GM18505 (cell line): ENCODE measurements at regions not wholly inside any gene's neighbourhood (a gene's known extent, or its start where the extent isn't known, plus 50 kb on each side); places are given as distances from the start of the nearest gene placed in this dataset.

Experiments used
- ATAC-seq: cut with Tn5 transposase; IDR thresholded peaks from one replicate; pipeline ENCODE4 v1.9.1; 2021; ENCODE audit not compliant: unreplicated experiment
- POLR2A ChIP-seq: IDR thresholded peaks from 4 replicates; pipeline ENCODE4 v1.6.1; 2011; ENCODE audit warnings: borderline replicate concordance; ENCODE audit not compliant: insufficient read depth, insufficient read length; ENCODE audit errors: extremely low read depth

DNA sequence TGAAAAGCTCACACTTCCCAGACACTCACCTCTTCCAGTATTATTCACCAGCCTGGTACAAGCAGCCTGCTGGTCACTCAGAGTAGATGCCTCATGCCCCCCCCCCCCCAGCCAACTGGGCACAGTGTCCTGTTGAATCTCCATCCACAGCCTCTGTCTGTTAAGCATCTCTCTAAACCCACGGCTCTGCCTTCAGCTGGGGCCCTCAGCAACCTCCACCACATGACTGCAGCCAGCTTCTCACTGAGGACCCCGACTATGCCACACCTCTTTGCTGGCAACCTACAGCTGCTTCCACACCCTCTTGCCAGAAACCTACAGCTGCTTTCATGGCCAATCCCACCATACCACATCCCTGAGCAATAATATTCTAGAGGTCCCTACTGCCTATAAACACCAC is 113.1 kb downstream of the RHOU start:
- no peak for TF ChIP-seq POLR2A
- ATAC-seq, result no peak

DNA sequence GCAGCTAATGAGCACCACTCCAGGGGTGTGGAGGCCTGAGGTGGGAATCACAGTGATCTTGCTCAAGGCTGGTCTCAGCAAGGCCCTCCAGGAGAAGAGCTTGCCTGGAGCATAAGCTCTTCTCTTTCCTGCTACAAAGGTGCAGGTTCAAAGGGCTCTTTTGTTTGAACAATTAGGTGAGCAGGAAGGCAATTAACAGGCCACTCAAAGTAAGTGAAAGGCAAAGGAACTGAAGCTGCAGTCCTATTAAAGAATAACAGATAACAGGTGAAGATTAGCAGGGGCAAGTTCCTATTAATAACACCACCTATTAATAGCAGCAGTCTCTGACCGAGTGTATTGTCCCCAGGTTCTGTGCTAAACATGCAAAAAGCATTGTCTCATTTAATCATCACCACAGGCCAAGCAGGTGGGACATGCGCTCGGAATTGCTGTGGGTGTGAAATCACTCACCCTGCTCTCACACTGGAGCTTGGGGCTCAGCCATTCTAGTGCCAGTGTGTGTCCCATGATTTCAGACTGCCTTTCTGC is 113.8 kb downstream of the RHOU start:
- peak; percentile 42 for ATAC-seq
- TF ChIP-seq POLR2A, result no peak

DNA sequence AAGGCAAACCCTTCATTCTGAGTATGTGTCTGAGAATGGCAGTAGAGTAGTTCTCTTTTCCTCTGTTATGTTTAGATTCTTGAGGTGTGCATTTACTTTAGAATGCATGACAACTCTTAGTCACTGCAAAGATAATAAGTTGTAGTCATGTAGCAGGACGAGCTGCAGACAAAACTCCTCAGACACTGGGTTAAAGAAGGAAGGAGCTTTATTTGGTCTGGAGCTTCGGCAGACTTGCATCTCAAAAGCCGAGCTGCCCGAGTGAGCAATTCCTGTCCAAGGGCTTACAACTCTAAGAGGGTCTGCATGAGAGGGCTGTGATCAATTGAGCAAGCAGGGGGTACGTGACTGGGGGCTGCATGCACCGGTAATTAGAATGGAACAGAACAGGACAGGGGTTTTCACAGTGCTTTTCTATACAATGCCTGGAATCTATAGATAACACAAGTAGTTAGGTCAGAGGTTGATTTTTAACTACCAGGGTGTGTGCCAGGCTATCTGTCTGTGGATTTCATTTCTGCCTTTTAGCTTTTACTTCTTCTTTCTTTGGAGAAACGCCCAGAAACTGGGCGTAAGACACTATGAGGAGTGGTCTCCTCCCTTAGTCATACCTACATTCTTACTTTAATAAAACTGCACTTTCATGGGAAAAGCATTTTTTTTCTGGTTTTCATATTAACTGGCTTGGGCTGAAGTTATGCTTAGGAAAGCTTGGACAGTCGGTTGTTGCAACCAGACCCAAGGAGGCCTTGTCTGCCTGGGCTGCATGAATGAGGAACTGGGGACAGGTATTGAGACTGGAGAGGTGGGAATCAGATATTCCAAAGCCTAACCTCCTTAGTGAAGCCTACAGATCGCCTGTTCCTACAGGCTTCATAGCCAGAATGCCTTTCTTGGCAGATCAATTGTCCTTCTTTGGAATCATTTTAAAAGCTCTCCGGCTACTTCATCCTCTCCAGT is 115.1 kb downstream of the RHOU start:
- ATAC-seq, result no peak
- no peak for TF ChIP-seq POLR2A

DNA sequence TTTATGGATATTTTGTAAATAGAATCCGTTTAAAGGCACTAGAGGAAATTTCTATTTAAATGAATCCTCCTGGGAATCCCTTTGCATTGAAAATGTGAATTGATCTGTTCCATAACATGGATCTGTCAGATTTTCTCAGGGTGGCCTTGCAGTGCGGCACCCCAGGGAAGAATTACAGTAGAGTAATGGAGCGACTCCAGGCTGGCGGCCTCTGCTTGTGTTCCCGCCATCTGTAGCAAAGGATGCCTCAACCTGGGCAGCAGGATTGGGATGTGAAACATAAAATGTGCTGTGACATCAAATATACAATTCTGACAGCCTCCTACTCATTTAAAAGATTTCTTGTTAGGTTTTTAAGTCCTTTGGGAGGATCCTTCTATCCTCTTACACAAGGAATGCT is 115.9 kb downstream of the RHOU start:
- TF ChIP-seq POLR2A, result no peak
- no peak for ATAC-seq

DNA sequence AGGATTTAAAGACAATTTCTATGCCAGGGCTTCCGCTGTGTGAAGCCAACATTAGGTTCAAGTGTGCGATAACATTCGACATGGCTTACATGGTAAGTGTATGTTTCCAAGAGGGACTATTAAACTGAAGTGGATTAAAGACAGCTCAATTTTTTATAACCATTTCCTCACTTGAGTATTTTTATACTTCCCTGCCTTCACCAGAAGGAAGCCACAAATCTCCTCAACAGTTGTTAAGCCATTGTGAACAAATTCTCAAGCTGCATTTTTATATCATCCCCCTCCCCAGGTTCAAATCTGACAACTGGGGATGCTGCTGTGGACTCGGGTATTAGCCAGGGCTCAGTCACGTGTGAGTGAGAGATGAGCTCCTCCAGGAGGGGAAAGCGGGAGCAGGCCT is 116.3 kb downstream of the RHOU start:
- TF ChIP-seq POLR2A, result no peak
- ATAC-seq, result no peak

DNA sequence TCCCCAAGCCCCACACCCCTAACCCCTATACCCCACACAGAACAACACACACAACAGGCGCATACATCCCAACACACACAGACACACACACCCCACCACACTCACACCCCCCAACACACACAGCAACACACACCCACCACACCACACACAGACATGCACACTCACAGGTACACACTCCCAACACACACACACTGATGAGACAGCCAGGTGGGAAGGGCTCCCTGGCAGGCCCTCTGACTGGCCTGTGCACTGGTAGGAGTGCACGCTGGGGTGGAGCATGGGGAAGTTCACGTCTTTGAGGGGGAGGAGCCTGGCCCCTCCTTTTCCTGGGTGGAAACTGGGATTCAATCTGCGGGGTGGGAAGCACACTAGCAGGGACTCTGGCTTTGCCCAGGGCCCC is 116.7 kb downstream of the RHOU start:
- TF ChIP-seq POLR2A, result no peak
- ATAC-seq, result no peak

DNA sequence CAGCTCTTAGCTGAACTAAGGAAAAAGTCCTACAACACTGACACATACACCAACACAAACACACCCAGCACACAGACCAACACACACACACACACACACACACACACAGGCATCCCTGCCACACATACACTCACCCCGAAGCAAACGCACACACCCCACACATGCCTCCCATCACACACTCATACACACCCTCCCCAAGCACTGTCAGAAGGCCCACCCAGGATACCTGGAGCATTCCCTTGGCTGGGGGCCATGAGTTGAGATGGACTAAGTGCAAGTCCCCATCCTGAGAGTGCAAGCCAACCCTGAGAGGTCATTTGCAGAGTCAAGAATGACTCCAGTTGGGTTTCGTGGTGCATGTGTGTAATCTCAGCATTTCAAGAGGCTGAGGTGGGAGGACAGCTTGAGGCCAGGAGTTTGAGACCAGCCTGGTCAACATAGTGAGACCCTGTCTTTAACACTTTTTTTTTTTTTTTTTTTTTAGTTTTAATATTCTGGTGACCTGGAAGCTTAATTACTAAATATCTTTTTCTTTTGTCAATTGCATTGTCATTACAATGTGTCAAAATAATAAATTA is 117.3 kb downstream of the RHOU start:
- TF ChIP-seq POLR2A, result no peak

DNA sequence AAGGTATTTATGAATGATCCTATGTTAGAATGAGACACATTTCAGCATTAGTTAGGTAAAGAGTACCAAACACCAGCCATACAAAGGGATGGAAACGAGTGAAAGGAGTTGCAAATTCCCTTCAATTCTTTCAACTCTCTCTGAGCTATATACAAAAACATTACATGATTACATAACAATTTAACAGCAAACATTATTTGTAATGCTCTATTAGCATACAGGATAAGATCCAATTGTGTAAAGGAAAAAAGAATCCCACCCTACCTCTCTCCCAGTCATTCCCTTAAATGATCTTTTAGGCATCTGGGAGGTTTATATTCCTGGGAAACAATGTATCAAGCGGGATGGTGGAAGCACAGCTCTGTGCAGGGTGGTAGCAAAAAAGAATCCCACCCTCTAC is 117.9 kb downstream of the RHOU start:
- ATAC-seq, result no peak
- TF ChIP-seq POLR2A, result no peak

More for the DNA sequence above, 117.3 kb downstream of the RHOU start:
- no peak for ATAC-seq

DNA sequence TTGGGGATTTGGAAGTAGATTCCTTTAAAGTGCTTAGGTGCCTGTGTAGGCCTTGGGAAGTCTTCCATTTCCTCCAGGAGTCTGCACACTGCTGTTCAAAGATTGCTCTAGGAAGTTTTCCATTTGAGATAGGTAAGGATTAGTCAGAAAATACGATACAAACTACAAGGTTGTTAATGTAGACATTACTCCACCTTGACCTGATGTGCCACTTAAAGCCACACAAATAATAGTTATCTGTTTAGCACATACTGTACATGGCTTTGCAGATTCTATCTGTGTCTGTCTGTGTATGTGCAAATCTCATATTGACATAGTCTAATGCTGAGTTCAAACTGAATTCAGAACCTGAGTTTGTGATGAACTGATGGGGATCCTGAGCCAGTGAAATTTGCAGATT is 118.4 kb downstream of the RHOU start:
- no peak for TF ChIP-seq POLR2A
- ATAC-seq, result no peak

DNA sequence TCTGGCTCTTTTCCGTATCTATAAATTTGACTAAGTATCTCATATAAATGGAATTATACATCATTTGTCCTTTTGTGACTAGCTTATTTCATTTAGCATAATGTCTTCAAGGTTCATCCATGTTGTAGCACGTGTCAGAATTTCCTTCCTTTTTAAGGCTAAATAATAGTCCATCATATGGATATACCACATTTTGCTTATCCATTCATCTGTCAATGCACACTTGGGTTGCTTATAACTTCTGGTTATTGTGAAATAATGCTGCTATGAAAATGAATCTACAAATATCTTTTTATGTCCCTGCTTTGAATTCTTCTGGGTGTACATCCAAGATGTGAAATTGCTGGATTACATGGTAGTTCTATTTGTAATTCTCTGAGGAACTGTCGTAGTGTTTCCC is 119.6 kb downstream of the RHOU start:
- TF ChIP-seq POLR2A, result no peak
- no peak for ATAC-seq

DNA sequence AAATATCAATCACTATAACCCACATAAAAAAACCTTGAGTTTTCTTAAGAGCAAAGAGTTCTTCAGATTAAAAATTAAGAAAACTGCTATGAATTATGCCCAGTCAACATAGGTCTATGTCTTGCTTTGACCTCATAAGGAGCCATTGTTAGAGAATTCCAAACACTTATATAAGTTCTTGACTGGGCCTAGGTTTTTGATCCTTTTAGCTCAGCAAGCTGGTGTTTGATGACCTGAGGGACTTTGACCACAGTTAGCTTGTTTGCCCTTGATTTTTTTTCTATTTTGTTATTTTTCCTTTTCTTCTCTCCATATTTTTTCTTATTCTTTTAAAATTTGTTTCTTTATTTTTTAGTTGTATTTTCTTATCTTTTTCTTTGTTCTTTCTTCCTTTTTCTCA is 122.3 kb downstream of the RHOU start:
- TF ChIP-seq POLR2A, result no peak
- ATAC-seq, result no peak

DNA sequence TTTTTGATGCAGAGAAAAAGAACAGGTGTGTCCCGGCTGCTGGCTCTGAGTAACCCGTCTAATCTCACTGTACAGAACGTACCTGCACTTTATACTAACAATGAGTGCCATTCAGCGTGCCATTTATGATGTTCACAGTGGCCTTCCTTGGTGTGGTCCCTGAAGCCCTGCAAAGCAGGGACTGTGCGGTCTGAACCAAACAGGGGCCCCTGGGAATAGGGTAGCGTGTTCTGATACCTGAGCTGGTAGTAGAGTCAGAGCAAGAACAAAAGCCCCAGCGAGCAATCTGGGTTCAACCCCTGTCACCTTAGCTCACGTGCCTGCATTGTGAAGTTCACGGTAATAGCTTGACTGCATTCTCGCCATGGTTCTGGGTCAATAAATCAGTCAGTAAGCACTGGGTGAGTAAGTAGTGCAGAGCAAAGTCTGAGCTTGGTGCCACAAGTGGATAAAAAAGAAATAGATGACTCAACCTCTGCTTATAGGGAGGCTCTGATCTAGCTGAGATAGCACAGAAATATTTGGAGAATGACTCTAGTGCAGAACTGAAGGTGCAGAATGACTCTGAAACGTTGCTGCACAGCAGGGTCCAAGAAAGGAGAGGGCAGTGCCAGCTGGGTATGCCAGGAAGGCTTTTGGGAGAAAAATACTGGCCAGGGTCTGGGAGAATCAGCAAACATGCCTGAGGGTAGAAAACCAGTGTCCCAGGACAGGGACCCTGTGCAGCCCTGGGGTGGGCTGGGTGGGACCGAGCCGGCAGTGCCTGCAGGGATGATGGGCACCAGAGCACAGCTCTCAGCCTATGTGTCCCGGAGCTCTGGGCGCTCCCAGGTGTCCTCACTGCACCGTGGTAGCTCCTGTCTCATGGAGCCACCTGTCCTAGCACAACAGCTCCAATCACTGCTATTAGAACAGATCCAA is 125.9 kb downstream of the RHOU start:
- ATAC-seq, result no peak

DNA sequence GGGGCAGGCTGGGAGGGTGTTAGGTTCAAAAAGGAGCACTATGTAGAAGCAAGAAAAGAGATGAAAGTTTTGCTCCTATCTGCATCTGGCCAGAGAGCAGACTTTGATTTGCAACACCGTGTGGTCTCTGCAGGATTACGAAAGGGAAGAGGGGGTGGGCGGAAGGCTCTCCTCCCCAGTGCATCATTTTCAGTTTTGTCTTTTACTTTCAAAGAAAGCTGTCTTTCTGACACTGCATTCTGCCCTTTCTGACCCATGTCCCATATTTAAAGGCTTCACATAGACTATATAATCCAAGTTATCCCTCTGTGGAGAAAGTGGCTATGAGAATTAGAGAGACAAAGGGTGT is 126.5 kb downstream of the RHOU start:
- ATAC-seq, result no peak
- no peak for TF ChIP-seq POLR2A

More for the DNA sequence above, 125.9 kb downstream of the RHOU start:
- TF ChIP-seq POLR2A, result no peak
